NCI-H748 treated with DMSO at 0.1 percent for 48 hours (cell line): ENCODE measurements at regions not wholly inside any gene's neighbourhood (a gene's known extent, or its start where the extent isn't known, plus 50 kb on each side); places are given as distances from the start of the nearest gene placed in this dataset.
"Not testable (repeated sequence)": the region's sequence is repeated elsewhere in the genome, so short reads cannot be mapped to it uniquely, and the experiment has no call there.

ENCODE experiments used
- DNase-seq: peaks from one replicate; lab custom pipeline; 2025; lab: John Stamatoyannopoulos, UW

DNA sequence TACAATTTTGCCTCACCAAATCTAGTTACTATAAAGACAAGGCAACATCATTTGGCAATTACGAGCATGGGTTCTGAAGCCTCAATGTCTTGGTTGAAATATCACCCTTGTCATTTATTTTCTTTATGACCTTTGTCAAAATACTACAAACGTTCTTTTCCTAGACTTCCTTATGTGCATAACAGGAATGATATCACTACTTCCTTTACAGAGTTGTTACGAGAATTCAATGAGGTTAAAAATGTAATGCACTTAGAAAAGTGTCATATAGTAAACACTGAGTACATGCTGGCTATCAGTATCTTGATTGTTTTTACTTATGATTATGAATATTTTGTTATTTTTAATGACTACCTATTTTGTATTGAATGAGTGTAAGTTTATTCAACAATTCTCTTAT, 640.9 kb upstream of the CCNG1 start:
- no peak for DNase-seq

DNA sequence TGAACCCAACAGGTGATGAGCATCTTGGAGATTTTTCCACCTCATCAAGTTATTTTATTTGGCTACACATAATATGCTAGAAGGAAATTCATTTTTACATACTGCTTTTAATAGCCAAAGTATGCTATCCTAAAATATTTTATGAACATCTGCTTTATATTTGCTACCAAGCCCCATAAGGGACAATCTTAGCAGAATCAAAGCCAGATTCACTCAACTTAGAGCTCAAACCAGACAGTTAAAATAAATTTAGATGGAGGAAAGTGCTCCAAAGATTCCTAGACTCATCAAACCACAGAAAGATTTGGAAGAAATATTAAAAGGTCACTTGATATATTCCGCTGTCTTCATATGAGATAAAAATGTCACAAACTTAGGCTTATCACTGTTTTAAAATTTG, 637.1 kb upstream of the CCNG1 start:
- DNase-seq: no peak

DNA sequence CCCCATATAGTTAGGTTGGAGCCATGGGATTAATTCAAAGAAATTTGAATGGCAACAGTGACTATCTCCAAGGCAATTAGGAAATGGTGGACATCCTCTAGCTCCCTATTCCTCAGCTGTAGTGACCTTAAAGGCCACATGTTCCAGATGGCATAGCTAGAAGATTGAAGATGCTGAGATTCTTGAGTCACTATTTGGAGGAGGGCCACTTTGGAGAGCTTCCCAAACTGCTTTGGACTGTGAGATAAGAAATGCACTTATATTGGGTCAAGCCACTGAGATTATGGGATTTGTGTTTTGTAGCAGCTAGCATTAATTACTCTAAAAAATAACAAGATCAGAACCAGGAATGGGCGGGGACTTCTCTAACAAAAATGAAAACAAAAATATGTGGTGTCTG, 636.2 kb upstream of the CCNG1 start:
- DNase-seq: no peak

DNA sequence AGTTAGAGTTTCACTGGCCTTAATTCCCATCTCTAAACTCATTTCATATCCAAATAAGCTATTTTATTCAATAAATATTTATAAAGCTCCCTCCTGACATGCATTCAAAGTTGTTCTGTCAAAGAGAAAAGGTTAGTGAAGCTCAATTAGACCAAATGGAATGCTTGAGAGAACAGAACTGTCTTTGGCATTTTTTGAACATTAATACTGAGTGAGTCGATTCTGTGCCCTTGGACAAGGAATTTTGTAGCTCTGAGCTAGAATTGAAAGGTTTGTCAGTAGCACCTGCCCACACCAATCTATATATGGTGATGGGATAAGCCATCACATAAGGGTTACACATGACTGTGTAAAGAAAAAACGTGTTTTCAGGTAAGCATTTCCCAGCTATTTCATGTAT, 631.2 kb upstream of the CCNG1 start:
- DNase-seq: no peak

DNA sequence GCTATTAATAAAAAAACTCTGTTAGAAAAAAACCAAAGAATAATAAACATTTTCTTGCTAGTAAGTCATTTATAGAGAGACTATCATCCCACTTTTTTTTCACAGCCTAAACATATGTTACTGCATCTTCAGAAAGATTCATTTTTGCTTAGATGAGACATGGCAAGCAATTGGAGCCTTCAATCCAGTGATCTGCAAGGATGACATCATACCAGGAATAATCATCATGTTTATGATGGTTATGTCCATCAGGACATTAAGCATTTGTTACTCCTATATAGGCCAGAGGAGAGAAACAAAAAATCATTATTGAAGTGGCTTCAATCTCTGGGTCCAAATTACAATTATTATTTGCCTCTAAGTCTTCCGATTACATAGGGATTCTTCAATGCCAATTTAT, 626.3 kb upstream of the CCNG1 start:
- no peak for DNase-seq

DNA sequence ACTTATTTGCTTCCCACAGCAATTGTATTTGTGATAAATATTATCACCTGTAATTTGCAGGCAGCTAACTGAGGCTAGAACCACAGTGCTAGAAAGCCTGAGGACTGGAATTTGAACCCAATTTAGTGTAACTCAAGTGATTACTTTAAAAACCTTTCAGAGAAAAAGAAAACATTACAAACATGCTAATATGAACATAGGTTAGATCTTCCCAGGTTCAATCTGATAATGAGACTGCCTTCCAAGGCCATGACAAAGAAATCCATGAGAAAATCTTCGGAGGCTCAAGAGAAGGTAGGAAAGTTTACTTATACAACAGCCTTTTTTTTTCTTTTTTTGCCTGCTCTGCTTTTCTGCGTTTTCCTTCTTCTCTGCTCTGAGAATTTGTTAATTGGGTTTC, 620.6 kb upstream of the CCNG1 start:
- DNase-seq: no peak

DNA sequence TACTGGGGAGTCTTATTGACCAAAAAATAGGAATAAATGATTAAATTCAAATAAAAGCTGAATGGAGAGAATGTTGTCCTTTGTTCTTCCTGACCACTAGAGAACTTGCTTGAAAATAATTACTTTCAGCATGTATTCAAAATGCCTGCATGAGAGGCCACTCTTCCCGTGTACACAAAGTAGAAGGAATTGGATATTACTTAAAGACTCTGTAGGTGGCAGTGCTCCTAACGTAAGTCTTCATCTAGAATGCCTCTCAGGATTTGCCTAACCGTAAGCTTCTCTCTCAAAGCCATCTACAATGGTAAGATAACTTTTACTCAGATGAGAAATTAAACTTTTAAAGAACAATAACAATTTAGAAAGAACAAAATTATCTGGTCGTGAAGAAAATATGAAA, 620.0 kb upstream of the CCNG1 start:
- DNase-seq: no peak

DNA sequence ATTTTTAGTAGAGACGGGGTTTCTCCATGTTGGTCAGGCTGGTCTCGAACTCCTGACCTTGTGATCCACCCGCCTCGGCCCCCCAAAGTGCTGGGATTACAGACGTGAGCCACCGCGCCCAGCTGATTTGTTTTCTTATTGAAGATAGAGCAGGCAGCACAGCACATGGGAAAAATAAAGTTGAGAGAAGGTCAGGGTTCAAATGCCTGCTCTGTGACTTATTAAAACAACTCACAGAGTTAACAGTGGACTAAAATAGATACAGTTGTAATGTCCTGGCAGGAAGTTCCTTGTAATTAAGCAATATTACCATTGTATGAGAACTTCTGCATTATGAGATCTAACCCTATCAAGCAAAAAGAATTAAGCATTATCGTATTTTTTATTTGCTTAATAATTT, 615.7 kb upstream of the CCNG1 start:
- not testable (repeated sequence) for DNase-seq

DNA sequence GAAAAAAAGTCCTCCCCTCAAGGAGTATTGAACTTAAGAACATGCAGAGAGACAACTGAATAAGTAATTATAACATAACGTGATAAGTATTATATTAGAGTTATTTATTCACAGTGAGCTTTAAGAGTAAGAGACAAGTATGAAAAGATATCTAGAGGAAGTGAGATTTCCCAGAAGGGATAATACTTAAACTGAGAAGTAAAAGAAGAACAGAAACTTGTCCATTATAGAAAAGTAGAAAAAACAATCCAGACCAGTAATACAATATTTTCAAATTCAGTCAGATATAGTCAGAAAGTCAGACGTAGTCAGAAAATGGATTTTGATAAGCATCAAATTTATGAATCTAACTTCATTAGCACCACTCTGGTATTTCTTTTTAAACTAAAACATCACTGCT, 613.0 kb upstream of the CCNG1 start:
- no peak for DNase-seq

DNA sequence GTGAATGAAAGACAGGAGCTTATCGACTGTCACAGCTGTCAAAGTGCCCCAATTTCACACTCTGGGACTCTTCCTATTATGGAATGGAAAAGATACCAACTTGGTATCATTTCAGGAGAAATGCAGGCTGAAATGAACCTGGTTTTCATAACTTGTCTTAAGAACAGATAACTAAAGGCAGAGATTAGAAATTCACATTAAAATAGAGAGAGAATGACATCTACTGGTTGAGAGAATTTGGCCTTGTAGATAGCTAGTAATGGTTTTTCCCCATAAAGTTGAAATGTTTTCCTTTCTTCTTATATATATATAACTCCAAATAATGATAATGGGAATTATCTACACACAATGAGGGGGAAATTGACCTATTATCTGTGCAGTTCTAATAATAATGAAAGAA, 600.2 kb upstream of the CCNG1 start:
- DNase-seq: no peak

DNA sequence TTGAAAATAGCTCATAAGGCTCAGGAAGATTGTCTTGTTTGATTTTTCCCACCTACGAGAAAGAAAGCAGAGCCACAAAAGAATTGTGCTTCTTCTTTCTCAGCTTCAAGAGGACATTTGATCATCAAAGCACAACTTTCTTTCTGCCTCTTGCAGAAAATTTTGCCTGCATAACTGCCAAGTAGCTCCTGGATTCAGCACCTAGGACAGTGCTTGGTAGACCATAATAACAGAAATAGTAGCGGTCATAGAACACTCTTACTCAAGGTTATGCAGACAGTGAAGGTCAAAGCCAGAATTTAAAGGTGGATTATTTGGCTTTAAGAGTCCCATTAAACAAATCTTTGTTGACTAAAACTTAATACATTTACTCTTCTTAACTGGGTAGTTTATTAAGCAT, 594.7 kb upstream of the CCNG1 start:
- DNase-seq: no peak

DNA sequence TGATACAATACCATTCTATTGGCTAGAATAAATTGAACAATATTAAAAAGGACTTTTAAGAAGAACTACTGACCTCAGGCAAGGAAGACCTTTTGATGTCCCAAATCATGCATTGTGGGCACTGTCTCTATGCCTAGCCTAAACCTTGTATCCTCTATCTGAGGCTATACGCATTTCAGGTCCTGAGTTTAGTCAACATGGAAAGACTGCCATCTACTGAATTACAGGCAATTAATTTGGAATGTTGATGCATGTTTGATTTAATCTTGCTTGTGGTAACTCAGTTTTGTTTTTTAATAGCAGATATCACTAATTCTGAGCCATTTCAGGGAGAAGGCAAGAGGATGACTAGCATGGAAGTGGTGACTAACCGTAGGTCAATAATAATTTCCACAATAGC, 585.3 kb upstream of the CCNG1 start:
- no peak for DNase-seq

DNA sequence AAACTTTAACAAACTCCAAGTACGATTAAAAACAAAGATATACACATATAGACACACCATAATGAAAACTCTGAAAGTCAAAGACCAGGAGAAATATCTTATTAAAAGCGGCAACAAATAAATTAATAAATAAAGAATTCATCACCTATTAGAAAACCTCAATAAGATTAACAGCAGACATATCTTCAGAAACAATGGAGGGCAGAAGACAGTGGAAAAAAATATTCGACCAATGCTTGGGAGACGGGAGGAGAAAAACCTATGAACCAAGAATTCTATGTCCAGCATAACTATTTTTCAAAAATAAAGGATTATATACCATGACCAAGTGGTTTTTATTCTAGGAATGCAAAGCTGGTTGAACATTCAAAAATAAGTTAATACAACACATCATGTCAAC, 578.6 kb upstream of the CCNG1 start:
- DNase-seq: no peak

DNA sequence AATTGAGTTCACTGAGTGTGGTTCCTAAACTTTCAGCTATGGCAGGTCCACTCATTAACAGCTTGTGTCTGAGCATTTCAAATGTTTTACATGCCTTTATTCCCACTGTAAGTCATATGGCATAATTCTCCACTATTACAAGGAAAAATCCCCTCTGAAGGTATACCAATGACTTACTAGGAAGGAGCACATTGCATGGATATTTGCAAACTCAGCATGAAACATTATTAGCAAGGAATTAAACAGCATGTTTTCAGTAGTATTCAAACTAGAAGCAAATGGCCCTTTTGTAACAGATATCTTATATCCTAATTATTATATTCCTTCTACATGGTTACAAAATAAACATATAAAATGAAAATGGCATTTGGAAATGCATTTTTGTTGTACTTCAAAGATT, 566.4 kb upstream of the CCNG1 start:
- no peak for DNase-seq

DNA sequence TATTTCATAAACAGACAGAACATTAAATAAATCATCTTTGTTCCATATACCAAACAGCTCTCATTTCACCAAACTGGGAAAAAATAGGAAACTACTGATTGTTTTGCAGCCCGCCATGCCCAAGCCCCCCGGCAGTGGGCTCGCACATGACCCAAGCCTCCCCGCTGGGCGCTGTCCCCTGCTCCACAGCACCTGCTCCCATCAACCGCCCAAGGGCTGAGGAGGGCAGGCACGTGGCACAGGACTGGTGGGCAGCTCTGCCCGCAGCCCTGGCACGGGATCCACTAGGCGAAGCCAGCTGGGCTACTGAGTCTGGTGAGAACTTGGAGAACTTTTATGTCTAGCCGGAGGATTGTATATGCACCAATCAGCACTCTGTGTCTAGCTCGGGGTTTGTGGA, 554.8 kb upstream of the CCNG1 start:
- no peak for DNase-seq

DNA sequence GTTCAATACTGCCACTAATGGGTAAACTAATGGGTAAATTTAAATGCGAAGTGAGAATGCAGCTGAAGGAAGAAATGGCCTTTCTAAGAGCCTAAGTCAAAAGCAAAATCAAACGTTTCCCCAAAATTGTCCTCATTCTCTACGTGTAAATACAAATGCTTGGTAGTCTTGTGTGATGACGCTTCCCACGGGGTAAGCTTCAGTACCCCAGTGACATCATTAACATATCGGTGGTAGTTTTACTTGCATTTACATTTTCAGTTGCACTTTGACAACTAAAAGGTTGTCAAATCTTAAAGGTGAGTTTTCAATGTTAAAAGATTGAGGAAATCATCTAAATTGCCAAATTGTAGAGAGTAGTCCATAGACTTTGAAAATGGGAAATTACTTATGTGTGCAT, 550.7 kb upstream of the CCNG1 start:
- no peak for DNase-seq

DNA sequence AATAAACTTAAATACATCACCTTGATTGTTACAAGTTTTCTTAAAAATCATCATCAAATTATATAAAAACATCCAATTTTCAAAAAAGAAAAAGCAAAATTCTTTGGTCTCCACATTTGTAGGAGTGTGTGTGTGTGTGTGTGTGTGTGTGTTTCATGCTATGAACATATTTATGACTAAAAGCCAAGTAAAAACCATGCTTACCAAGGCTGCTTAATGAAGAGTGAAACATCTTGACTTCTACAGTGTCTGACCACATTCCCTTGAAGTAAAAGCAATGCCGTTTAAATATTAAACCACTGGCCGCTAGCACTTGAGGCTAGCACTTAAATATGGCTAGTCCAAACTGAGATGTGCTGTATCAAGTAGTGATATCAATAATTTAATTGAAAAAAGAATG, 549.1 kb upstream of the CCNG1 start:
- no peak for DNase-seq

DNA sequence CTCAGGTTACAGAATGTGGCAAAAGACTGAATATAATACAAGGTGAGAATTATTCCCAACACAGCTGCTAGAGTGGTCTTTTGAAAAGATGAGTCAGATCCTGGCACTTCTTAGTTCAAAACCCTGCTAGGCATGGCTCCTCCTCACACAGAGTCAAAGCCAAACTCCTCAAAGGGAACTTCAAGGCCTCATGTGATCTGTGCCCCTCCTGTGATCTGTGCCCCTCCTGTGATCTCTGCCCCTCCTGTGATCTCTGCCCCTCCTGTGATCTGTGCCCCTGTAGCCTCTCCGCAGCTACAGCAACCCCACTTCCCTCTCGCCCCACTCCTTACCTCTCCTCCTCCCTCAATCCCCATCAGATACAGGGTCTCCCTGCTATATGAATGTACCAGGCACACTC, 525.5 kb upstream of the CCNG1 start:
- no peak for DNase-seq

DNA sequence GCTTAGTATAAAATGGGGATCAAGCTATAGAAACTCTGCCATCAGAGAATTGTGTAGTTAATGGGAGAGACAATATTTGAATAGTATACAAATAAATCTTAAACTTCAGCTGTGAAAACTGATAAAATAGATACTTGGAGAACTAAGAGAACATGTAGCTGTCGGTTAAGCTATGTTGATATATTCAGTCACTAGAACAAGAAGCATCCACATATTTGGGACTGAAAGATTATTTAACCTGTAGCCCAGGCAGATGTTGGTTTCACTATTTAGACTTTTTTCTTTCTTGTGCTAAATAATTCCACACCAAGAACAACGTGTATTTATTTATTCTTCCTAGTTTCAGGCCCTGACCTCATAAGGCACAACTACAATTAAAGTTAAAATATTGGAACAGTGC, 521.0 kb upstream of the CCNG1 start:
- DNase-seq: no peak

DNA sequence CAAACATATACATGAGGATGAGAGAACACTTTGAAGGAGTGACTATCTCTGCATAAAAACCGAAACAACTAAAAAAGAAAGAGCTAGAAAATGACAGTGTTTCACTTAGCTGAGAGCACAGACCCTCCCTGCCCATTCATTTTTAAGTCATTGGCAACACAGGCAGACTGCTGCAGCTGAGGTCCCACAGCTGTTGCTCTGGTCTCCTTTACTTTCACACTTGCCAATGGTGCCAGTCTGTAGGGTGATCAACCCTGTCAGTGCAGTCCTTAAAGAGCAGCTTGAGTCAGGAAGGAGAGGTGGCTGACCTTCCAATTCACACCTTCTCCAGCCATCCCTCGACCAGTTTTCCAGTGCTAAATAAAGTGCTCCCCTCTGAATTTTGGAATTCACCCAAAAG, 508.3 kb upstream of the CCNG1 start:
- no peak for DNase-seq

DNA sequence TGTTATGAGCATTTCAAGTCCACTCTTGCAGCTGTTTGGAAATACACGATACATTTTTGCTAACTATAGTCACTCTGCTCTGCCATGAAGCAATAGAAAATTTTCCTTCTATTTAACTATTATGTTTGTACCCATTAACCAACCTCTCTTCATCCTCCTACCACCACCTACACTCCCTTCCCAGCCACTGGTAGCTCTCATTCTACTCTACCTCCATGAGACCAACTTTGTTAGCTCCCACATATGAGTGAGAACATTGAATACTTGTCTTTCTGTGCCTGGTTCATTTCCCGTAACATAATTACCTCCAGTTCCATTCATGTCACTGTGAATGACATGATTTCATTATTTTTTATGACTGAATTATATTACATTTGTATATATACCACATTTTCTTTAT, 505.9 kb upstream of the CCNG1 start:
- no peak for DNase-seq

DNA sequence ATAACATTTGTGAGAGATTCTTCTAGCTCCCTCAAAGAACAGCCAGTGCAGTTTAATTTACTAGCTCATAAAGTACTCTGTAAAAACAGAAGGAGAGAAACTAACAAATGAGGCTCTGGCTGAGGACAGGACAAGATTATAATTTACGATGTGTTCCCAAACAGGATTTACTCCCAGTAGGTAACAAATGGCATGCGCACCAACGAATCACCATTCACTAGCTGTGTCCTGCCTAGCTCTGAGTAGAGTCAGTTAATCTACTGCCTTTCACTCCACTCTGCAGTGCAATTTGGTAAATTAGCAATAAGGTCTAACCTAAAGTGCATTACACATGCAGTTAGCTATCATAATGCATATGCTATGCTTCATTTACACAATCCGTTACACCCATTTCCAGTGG, 497.4 kb upstream of the CCNG1 start:
- no peak for DNase-seq

DNA sequence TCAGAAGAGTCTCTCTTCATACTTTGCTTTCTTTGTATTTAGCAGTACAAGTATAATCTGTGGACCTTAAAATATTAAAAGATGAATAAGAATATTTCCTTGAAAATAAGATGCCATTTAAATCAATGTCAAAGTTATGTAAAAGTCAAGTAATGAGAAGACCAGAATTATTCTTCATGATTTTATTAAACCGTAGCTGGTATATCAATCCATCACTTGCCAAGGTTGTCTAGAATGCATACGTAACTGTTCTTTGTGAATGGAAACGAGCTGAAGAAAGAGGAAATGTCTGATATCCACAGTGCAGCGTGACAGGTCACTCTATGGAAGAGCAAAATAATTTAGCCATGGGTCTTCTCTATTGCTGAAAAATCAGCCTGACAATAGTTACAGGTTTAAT, 488.7 kb upstream of the CCNG1 start:
- no peak for DNase-seq

DNA sequence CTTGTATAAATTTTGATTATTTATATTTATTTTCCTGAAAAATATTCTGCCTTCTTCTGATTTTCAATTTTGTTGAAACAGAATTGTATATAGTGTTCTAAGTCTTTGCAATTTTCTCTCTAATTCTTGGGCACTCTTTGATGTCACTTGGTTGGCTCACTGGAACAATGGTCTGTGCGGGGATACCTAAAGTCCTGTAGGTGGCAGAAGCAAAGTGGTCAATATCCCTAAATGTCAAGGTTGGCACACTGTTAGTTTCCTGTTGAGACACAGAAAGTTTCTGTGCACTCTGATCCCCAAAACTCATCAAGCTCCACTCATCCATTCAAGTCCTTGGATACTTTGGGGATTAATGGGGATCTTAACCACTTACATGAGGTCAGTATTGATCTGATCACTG, 480.8 kb upstream of the CCNG1 start:
- no peak for DNase-seq

DNA sequence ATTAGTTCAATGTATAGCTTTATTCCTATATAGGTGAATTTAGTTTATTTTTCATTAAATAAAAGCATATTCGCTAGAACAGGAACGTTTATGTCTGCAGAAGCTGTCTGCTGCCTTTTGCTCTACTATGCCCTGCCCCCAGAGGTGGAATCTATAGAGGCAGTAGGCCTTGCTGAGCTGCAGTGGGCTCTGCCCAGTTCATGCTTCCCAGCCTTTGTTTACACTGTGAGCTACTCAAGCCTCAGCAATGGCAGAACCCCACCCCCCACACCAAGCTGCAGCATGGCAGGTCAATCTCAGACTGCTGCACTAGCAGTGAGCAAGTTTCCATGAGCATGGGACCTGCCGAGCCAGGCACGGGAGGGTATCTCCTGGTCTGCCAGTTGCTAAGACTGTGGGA, 473.3 kb upstream of the CCNG1 start:
- not testable (repeated sequence) for DNase-seq

DNA sequence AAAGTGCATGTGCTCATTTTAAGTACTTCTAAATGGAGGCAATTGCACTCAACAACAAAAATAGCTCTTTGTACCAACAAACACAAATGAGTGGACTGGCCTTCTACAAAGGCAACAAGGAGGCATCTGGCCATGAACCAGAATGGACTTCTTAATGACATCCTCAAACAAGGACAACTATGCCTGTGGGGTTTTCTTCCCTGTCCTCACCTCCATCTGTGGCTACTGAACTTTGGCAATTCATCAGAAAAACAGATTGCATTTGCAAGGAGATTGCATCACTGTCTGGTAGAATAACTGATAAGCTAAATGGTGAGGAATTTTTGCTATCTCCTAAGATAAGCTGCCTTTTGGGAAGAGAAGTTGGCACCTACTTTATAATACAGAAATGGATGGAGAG, 447.3 kb upstream of the CCNG1 start:
- DNase-seq: no peak
